HepG2 (cell line): ENCODE measurements at regions not wholly inside any gene's neighbourhood (a gene's known extent, or its start where the extent isn't known, plus 50 kb on each side); places are given as distances from the start of the nearest gene placed in this dataset.

Experiments
- ATAC-seq: fragments of 200-7000 bp; cut with Tn5 transposase; 3 replicates; pipeline ENCODE4 v1.9.1; 2020; ENCODE audit warnings: mild to moderate bottlenecking, moderate library complexity
- BruUV-seq: library from RNA; stranded (reverse); fragments of 400-500 nt; replicated peaks from 2 replicates; lab custom pipeline; 2021; lab: Mats Ljungman, UMichigan
- CTCF ChIA-PET: fragments of 300-600 bp; formaldehyde crosslinking; extraction: SDS; loops from one replicate; lab custom pipeline; 2021; ENCODE audit warnings: low total read pairs, inconsistent platforms, low intra/inter-chr PET ratio; lab: Yijun Ruan, JAX
- POLR2A ChIA-PET: fragments of 350-600 bp; sonication (Branson Sonifier 250); formaldehyde crosslinking; loops from one replicate; lab custom pipeline; 2020; ENCODE audit warnings: antibody characterized with exemption, inconsistent platforms; lab: Yijun Ruan, JAX
- DNase-seq: peaks from one replicate; pipeline ENCODE4 v3.0.0-alpha.2; 2015; ENCODE audit warnings: low spot score
- FAIRE-seq: peaks from 3 replicates; lab custom pipeline; 2011; peaks lifted over from hg19 to GRCh38; lab: Jason Lieb, UNC
- H2AFZ ChIP-seq: one replicate; pipeline ENCODE4 v1.6.1; 2011; ENCODE audit warnings: low read length, inconsistent platforms
- H3K27ac ChIP-seq: fragments of 300-600 bp; 3 replicates; pipeline ENCODE4 v1.8.0; 2011; ENCODE audit warnings: mixed run types, mild to moderate bottlenecking, mixed read lengths, low read length, inconsistent platforms; ENCODE audit not compliant: insufficient read depth; ENCODE audit errors: extremely low read length
- H3K27me3 ChIP-seq, 2 experiments: fragments of 200-600 bp in 1 of 2; 2 replicates in 1 of 2; 3 replicates in 1 of 2; pipeline versions ENCODE4 v1.6.0 to v1.8.0; 2011; ENCODE audit warnings: low read length in 2 of 2, mild to moderate bottlenecking in 2 of 2, moderate library complexity in 2 of 2, inconsistent platforms in 1 of 2; ENCODE audit not compliant: insufficient read depth in 2 of 2, control insufficient read depth in 1 of 2
- H3K36me3 ChIP-seq, 2 experiments: fragments of 200-600 bp in 1 of 2; replicated peaks in 1 of 2; 2 replicates in 1 of 2; 3 replicates in 1 of 2; pipeline versions ENCODE4 v1.5.1 to v1.8.0; 2011; ENCODE audit warnings: low read length in 2 of 2, inconsistent platforms in 1 of 2; ENCODE audit not compliant: insufficient read depth in 2 of 2, control insufficient read depth in 1 of 2
- H3K4me1 ChIP-seq: 2 replicates; pipeline ENCODE4 v1.5.1; 2012; ENCODE audit warnings: low read length, inconsistent platforms; ENCODE audit not compliant: insufficient read depth
- H3K4me2 ChIP-seq: 2 replicates; pipeline ENCODE4 v1.6.0; 2011; ENCODE audit warnings: low read depth, low read length, inconsistent platforms
- H3K4me3 ChIP-seq, 3 experiments: fragments of 200-600 bp in 1 of 3; sonication (generic), shearing (Covaris generic) in 1 of 3; replicated peaks in 1 of 3; 2 replicates each; pipeline ENCODE4 v1.5.1; 2011 to 2016; ENCODE audit warnings: low read length in 3 of 3, inconsistent platforms in 2 of 3, low read depth in 2 of 3, mild to moderate bottlenecking in 2 of 3, control low read depth in 1 of 3, mixed read lengths in 1 of 3; ENCODE audit not compliant: insufficient read depth in 1 of 3
- H3K79me2 ChIP-seq: one replicate; pipeline ENCODE4 v1.6.1; 2011; ENCODE audit warnings: low read length, inconsistent platforms; ENCODE audit not compliant: insufficient read depth
- H3K9ac ChIP-seq: 2 replicates; pipeline ENCODE4 v1.6.0; 2011; ENCODE audit warnings: mild to moderate bottlenecking, low read depth, low read length, inconsistent platforms; ENCODE audit not compliant: insufficient read depth
- H3K9me3 ChIP-seq: 2 replicates; pipeline ENCODE4 v1.5.1; 2012; ENCODE audit warnings: mild to moderate bottlenecking, low read length
- H4K20me1 ChIP-seq: 2 replicates; pipeline ENCODE4 v1.6.0; 2011; ENCODE audit warnings: inconsistent platforms, mild to moderate bottlenecking, low read length, moderate library complexity; ENCODE audit not compliant: insufficient read depth
- MXI1 ChIP-seq: IDR thresholded peaks from 3 replicates; pipeline ENCODE4 v1.6.1; 2012; ENCODE audit warnings: low read depth, low read length, inconsistent platforms, borderline replicate concordance
- NONO ChIP-seq, 2 experiments: fragments of 450-650 bp in 1 of 2; sonication (generic) in 1 of 2; formaldehyde crosslinking in 1 of 2; IDR thresholded peaks in 1 of 2; conservative IDR thresholded peaks in 1 of 2; 2 replicates each; pipeline versions ENCODE4 v1.6.1 to v1.8.0; 2017 to 2022; ENCODE audit warnings: mild to moderate bottlenecking in 1 of 2, missing genetic modification reagents in 1 of 2, moderate library complexity in 1 of 2
- RFXANK ChIP-seq: IDR thresholded peaks from 2 replicates; pipeline ENCODE4 v1.6.1; 2016
- ZFYVE20 ChIP-seq: sonication (generic); formaldehyde crosslinking; IDR thresholded peaks from 2 replicates; pipeline ENCODE4 v1.8.0; 2023; ENCODE audit warnings: low read depth, mild to moderate bottlenecking, moderate library complexity, missing genetic modification reagents, borderline replicate concordance
- WGBS: methylation state at CpG from one replicate; pipeline ENCODE4 v1.1.6; 2017; ENCODE audit warnings: low lambda C conversion rate; 5-methylcytosine and 5-hydroxymethylcytosine counted together
- in situ Hi-C: cut with HindIII; loops from 2 replicates; pipeline ENCODE4 v1.10.0; 2017; ENCODE audit warnings: low pct_unique_long_range_greater_than_20kb; ENCODE audit not compliant: extremely low pct_ligation_motif_present
- intact Hi-C: fragments of 100-400 bp; cut with micrococcal nuclease; formaldehyde crosslinking; loops from one replicate; pipeline ENCODE4 v1.10.0; 2022; ENCODE audit not compliant: unreplicated experiment
- TF ChIP-seq, protein P1 (sequence below): sonication (generic); formaldehyde crosslinking; IDR thresholded peaks from 2 replicates; pipeline ENCODE4 v1.5.0; 2020; ENCODE audit warnings: missing genetic modification reagents
- TF ChIP-seq, protein P2 (sequence below): sonication (generic); formaldehyde crosslinking; conservative IDR thresholded peaks from 2 replicates; pipeline ENCODE4 v1.4.0; 2020; ENCODE audit warnings: missing genetic modification reagents

DNA sequence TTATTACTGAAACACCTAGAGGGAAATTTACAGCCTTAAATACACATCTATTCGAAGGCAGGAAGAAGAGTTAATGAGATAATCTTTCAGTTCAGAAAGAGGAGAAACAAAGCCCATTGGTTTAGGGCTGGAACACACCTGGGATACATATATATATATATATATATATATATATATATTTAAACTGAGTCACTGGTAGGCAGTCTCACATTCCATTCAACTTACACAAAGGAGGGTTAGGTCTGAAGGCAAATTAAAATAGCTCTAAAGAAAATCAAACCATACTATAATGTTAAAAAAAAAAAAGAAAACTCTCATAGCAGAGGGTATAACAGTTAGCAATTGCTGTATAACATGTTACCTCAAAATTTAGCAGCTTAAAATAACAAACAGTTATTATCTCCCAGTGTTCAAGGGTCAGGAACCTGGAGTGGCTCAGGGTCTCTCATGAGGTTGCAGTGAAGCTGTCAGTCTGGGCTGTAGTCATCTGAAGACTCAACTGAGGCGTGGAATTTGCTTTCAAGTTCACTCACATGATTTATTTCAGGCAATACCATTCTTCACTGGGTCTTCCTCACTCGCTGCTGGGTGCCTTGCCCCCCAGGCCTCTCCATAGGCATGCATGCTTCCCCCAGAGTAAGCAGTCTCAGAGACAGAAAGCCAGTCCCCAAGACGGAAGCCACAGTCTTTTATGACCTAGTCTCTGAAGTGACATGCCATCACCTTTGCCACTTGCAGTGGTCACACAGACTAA lies 332.8 kb downstream of the NSG2 start (continued):
- TF ChIP-seq, protein P1, sequence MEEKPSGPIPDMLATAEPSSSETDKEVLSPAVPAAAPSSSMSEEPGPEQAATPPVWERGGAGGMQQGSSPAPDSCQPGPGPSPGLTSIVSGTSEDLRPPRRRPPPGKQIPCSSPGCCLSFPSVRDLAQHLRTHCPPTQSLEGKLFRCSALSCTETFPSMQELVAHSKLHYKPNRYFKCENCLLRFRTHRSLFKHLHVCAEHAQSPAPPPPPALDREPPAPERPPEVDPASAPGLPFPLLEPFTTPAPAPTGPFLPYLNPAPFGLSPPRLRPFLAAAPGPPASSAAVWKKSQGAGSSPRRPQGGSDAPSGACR: no peak
- TF ChIP-seq RFXANK (CRISPR knock-in tag) (no peak), NONO (IDR thresholded peaks at IDR 0.05) (no peak), NONO (CRISPR knock-in tag; conservative IDR thresholded peaks at IDR 0.05) (no peak), MXI1 (no peak)

DNA sequence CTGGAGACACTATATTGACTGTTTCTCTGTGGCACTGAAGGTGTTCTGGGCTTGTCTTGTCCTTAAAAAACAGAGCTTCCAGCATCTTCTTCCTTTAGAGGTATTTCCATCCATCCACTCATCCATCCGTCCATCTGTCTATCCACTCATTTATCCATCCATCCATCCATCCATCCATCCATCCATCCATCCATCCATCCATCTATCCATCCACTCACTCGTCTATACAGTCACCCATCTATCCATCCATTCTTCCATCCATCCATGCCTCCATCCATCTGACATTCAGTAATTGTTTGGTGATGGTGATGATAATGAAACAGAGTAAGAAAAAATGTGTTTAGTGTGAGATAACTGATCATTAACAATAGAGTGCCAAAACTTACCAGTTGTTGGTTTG lies 334.8 kb downstream of the NSG2 start:
- DNase-seq: no peak
- Histone ChIP-seq H2AFZ (no peak overlapping the region), H3K27ac (no peak overlapping the region), H3K4me3 (no peak overlapping the region), H3K79me2 (no peaks in the 10 kb centered on the region), H3K9ac (no peak overlapping the region), H3K27me3 (0 out of 5 replicates have a peak, but pooled peaks cover 0 to 6% of the 10 kb centered on the region in 2 experiments), H3K4me1 (no peaks in the 10 kb centered on the region), H4K20me1 (no peaks in the 10 kb centered on the region), H3K9me3 (no peaks in the 10 kb centered on the region), H3K4me2 (no peak overlapping the region), H3K36me3 (no peaks in the 10 kb centered on the region)
- 3% methylated on average over 2 of the region's 2 CpGs for WGBS
- no TSS peak for BruUV-seq
- CTCF ChIA-PET: no interaction called here
- POLR2A ChIA-PET: no interaction called here
- FAIRE-seq: no peak
- TF ChIP-seq ZFYVE20 (CRISPR knock-in tag): no peak
- TF ChIP-seq, protein P2, sequence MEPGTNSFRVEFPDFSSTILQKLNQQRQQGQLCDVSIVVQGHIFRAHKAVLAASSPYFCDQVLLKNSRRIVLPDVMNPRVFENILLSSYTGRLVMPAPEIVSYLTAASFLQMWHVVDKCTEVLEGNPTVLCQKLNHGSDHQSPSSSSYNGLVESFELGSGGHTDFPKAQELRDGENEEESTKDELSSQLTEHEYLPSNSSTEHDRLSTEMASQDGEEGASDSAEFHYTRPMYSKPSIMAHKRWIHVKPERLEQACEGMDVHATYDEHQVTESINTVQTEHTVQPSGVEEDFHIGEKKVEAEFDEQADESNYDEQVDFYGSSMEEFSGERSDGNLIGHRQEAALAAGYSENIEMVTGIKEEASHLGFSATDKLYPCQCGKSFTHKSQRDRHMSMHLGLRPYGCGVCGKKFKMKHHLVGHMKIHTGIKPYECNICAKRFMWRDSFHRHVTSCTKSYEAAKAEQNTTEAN (CRISPR knock-in tag): no peak
- in situ Hi-C loops (no loop called here), intact Hi-C loops (no loop called here)
- no peak for ATAC-seq
